ENCODE measurements at regions not wholly inside any gene's neighbourhood (a gene's known extent, or its start where the extent isn't known, plus 50 kb on each side); places are given as distances from the start of the nearest gene placed in this dataset.

DNA sequence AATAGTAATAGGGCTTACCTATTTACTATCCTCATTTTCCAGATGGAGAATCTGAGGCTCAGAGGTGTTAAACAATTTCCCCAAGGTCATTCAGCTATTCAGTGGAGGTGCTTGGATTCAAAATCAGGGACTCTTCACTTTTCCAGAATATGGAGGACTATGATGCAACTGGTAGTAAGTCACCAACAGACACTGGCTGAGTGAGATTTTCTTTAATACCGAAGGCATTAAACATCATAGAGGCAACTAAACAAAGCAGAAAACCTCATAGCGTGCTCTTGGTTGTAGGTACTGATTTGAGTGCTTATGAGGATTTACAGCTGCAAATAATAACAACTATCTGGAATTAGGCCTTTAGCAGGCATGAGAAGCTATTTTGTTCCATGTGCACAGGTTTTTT lies 134.4 kb downstream of the DLEU7 start:
- no peak for DNase-seq (ENCODE audit: low read depth in 2 of 2)

DNA sequence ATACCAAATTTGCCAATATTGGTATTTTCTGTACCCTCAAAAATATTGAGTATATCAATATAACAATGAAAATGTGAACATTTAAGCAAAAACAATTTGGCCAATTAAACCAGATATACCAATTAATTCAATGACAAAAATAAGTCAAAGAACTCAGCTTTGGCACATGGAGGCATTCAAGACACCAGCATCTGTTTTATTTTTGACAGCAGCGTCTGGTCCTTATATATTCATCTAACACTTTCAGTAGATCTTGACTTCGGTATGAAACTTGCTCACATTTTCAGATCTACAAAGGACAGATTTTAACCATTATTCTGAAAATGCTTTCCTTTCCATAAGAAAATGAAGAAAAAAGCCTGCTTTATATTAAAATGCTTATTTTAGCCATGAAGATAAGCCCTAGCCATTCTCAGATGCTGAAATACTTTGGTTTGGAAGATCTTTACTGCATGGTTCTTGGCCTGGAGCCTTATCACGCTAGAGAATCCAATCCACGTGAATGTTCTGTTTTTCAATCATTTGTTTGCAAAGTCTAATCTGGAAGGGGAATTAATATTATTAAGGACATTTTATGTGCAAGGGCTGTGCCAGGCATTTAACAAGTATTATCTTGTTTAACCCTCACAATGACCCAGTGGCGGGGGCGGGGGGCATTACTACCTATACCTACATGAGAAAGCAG lies 132.2 kb downstream of the DLEU7 start:
- DNase-seq (ENCODE audit: low read depth in 2 of 2) = no peak

DNA sequence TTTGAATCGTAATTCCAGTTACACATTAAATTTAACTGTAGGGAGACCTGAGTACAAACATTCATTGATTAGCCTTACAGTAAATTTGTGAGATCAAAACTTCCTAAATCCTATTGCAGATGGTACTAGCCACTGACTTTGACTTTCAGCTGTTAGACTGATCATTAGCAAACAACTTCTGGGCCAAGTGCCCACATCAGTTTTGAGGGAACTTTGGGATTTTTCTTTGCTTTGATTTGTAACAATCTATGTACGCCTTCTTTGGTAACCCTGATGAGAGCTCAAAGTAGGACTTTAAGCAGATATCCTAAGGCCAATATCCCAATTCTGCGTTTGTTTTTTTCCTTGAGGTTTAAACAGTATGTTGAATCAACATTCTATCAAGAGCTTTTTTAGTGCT lies 131.5 kb downstream of the DLEU7 start:
- no peak for DNase-seq (ENCODE audit: low read depth in 2 of 2)

DNA sequence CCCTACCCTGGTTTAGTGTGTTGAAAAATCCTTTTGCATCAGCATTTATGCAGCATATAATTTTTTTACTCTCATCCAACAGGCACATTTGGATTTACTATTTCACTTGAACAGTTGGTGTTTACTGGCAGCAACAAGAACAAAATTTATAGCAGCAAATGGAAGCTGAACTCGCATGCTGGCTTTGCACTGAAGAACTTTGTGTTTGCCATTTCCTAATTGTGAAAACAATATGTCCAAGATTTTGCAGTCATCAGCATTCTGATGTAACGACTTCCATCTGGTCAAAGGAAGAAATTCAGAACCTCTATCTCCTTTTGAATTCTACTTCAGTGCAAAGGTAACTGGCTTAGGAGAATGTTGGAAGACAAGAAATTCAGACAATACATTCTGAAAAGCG lies 131.0 kb downstream of the DLEU7 start:
- no peak for DNase-seq (ENCODE audit: low read depth in 2 of 2)

DNA sequence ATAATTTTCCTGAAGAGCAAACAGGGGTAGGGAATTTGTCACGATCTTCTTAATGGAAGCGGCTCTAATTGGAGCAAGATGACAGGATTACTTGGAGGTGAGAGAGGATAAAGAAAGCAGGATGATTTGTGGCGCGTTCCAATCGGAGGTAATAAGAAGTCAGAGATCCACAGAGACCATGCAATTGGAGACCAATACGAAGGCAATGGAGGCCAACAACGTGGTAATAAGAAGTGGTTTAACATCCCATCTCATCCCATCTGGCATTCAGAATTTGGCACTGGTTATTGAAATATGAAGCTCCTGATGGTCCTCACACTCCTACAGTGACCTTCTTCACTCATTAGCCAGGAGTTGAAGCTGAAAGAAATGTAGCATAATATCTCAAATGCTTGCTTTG lies 130.6 kb downstream of the DLEU7 start:
- no peak for DNase-seq (ENCODE audit: low read depth in 2 of 2)

DNA sequence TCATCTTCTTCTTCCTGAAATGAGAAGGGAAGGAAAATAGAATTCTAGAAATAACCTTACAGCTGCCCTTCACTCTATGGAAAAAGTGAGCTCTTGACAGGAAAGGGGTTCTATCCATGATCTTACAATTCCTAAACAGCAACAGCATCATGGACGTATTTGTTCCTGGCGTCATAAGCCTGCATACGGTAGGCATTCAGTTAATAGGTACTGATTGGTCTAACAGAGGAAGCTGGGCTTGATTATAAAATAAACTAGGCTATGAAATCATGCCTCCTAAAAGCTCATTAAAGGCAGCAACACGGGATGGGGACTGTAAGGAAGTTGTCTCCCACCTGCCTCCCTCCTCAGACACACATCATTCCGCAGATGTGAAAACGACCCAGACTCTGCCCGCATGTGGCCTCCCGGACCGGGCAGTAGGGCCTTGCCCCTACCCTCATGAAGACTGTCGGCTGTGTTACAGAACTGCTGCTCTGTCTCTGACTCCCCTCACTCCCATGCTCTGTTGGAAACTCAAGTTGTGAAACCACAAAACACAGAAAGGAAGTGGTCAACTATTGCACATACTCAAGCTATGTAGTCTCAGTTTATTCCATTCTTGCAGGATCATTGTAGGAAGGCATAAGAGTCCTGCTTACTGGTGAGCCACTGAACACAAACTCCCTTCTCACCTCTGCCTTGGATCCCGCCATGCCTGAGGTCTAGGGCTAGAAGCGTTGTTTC lies 129.8 kb downstream of the DLEU7 start:
- DNase-seq (ENCODE audit: low read depth in 2 of 2) = no peak

DNA sequence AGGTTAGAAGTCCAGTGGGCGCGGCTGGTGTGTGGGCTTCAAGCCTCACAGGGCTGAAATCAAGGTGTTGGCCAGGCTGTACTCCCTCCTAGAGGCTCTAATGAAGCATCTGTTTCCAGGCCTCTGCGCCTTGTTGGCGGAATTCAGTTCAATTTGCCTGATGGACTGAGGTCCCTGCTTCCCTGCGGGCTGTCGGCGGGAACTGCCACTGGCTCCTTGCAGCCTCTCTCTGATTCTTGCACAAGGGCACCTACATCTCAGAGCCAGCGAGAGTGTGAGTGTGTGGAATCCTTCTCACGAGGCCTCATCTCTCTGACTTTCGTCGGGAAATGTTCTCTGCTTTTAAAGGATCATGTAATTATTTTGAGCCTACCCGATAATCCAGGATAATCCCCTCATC lies 128.6 kb downstream of the DLEU7 start:
- DNase-seq (ENCODE audit: low read depth in 2 of 2) = no peak

DNA sequence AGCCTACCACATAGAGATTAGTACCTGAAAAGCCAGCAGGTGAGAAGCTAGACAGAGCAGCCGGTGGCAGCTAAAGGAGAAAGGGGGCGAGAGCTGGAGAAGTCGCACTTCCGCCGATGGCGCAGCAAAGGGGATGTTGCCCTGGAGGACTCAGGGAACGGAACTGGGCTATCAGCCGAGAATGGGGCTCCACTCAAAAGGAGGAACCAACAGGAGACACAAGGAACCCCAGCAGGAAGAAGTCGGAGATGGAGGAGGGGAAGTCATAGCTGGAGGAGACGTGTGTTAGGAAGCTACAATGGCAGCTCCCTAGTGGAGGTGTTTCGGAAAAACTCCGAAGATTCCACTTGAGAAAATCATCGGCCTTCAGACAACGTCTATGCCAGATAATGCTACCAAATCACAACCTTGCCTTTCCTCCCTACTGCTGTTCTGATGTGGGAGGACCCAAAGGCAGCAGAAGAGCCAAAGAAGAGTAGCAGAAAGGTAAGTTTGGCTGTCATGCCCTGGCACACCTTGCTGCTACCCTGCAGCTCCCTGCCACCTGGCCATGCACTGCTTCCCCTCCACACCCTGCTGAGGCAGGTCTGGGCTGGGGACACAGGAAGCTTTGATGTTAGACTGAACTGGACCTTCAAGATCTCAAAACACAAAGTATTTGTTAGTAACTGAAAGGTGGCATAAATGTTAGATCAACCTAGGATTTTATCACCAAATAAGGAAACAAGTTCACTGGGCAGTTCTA lies 127.9 kb downstream of the DLEU7 start:
- no peak for DNase-seq (ENCODE audit: low read depth in 2 of 2)

DNA sequence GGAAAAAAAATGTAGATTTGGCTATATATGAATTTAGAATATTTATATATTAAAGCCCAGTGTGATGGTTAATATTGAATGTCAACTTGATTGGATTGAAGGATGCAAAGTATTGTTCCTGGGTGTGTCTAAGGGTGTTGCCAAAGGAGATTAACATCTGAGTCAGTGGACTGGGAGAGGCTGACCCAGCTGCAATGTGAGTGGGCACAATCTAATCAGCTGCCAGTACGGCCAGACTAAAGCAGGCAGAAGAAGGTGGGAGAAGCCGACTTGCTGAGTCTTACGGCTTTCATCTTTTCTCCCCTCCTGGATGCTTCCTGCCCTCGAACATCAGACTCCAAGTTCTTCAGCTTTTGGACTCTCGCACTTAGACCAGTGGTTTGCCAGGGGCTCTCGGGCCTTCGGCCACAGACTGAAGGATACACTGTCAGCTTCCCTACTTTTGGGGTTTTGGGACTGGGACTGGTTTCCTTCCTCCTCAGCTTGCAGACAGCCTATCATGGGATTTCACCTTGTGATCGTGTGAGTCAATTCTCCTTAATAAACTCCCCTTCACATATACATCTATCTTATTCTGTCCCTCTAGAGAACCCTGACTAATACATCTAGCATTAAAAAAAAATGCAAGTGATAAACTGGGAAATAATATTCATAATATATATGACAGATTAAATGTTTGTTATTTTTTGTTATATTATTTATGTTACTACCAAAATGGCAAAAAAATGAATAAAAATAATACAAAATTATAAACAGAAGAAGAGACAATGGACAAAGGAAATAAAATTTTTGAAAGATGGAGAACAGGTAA lies 122.4 kb downstream of the DLEU7 start:
- DNase-seq (ENCODE audit: low read depth in 2 of 2) = no peak

DNA sequence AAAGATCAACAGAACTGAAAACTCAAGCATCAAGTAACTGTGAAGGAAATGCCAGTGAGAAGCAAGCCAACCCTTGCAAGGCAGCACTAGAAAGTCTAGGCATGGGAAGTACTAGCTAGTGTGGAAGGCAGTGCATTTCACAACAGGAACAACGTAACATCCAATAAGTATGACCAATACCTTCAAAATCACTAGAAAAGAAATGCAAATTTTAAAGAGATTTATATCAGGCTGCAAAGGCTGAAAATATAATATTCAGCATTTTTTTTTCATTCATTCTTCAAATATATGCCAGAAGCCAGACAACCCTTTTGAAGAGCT lies 121.9 kb downstream of the DLEU7 start:
- no peak for DNase-seq (ENCODE audit: low read depth in 2 of 2)

DNA sequence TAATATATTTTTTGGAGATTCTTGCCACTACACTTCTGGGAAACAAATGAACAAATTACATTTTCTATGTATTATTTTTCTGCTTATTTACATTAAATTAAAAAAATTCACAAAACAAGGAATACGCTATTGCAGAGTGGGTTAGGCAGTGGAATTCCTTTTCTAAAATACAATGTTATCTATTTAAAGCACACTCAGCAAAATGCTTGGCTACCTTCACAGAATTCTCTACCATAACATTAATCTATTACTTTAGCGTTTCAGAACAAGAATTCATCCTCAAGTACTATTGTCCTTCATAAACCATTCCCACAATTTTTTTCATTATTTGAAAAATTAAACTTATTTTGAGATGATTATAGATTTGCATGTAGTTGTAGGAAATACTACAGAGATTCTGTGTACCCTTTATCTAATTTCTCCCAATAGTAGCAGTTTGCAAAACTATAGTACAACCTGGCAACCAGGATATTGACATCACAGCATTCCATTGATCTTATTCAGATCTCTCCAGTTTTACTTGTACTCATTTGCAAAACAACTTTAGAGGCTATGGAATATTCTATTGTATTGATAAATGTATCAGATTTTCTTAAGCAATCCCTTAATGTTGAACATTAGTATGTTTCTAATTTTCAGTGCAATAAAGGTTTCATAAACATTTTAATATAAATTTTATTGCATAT lies 120.9 kb downstream of the DLEU7 start:
- no peak for DNase-seq (ENCODE audit: low read depth in 2 of 2)

DNA sequence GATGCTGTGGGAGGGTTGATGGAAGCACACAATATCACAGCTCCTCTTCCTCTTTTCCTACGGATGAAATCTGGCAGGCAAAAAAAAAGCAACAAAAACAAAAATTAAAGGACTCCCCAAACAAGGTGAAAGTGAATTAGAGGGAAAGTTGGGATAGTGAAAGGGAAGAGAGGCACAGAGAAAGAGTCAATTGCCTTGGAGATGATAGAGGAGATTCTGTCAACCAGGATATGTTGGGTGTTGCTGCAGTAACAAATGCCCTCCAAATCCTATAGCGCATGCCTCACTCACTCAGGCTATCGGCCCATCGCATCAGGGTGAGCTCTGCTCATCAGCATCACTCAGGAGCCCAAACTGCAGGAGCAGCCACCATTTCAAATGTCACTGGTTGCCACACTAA lies 119.1 kb downstream of the DLEU7 start:
- no peak for DNase-seq (ENCODE audit: low read depth in 2 of 2)

DNA sequence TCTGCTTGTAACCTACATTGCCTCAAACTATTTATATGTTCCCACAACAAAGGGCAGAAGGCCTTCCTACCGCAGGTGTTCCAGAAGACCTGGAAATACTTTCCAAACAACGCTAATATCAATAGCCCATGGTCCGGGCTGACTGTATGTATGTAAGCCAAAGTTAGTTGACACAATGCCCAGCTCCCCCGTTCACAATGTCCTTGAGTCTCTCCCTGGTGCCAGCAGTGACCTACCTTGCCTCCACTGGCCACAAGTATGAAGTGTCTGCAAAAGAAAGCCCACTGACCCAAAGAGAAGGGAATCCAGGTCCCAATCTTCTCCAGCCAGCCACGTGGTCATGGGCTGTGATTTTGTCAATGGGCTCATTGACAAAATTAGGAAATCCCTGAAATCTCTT lies 118.6 kb downstream of the DLEU7 start:
- DNase-seq (ENCODE audit: low read depth in 2 of 2) = no peak

DNA sequence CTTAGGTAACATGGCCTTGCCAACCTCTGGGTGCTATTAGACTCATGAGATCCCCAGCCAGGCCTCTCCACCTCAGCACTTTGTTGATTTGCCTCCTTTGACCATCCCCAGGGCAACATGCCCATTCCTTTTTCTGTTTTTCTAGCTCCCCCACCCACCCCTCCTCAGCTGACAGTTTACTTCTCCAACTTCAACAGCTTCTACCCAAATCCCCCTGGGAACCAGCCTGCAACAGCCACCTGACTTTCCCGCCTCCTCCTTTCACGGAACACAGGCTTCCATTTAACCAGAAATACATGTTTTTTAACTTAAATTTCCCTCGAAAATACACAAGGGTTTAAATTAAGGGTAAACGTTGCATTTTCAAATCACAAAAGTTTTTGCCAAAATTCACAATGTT lies 117.3 kb downstream of the DLEU7 start:
- DNase-seq (ENCODE audit: low read depth in 2 of 2) = no peak

DNA sequence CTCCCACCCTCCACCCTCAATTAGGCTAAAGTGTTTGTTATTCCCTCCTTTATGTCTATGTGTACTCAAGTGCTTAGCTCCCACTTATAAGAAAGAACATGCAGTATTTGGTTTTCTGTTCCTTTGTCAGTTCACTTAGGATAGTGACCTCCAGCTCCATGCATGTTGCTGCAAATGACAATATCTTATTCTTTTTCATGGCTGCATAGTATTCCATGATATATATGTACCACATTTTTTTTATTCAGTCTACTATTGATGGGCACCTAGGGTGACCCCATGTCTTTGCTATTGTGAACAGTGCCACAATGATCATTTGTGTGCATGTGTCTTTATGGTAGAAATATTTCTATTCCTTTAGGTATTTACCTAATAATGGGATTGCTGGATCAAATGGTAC lies 114.3 kb downstream of the DLEU7 start:
- no peak for DNase-seq (ENCODE audit: low read depth in 2 of 2)

DNA sequence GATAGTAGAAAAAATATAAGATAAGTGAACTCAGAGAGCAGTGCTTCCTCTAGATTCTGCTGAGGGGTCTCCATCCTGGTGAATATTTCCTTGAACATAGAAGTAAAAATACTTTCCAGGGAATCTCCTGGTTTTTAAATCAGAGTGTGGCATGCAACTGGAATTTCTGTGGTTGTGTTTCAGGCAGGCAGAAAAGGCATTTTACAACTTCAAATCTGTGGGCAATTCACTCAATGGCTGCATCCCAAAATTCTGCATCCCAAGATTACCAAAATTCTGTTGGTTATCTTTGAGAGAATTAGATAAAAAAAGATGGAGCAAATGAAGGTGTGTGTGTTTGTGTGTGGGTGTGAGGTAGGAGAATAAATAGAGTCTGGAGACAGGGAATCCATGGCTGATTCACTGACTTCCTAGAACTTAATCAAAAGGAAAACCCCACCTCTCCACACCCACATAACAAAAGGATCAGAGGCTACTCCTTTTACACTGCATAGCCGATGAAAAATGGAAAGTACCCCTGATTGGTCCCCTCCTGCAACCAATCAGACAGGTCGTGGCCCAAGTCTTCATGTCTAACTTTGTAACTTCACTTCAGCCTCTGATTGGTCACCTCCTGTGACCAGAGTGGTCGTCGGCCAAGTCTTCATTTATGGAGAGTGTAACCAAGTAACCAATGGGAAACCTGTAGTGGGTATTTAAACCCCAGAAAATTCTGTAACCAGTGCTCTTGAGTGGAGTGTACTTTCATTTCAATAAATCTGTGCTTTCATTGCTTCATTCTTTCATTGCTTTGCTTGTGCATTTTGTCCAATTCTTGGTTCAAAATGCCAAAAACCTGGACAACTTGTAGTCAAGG lies 112.8 kb downstream of the DLEU7 start:
- DNase-seq (ENCODE audit: low read depth in 2 of 2) = no peak

DNA sequence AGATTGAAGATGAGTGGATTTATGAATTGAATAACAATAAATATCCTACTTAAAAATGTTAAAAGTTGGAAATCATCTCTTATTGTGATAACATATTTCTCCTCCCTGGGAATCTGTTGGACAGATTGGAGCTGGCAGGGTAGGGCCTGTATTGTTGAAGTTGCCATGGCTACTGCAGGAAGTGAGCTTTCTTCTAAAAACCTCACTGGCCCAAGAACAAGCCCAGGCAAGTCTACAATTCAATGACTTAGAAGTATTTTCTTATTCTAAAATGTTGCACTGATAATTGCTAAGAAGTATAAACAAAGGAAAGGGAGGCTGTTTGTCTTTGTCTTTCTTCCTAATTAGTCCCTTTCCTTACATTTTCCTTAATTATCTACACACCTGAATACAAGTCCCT lies 112.1 kb downstream of the DLEU7 start:
- DNase-seq (ENCODE audit: low read depth in 2 of 2) = no peak

DNA sequence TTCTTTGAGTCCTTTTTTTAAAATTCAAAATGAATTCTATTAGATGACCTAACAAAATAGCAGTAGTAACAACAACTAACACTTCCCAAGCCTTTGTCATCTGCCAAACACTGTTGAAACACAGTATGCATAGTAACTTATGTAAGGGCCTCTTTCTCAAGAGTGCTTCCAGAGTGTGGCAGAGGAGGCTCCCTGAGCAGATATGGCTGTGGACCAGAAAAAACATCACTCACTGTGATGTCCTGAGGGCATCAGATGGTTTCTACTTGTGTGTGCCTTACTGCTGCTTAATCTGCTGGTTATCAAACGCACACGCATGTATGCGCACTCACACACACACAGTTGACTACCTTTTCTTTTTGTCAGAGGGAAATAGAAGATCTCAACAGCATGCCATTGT lies 110.8 kb downstream of the DLEU7 start:
- DNase-seq (ENCODE audit: low read depth in 2 of 2) = no peak

DNA sequence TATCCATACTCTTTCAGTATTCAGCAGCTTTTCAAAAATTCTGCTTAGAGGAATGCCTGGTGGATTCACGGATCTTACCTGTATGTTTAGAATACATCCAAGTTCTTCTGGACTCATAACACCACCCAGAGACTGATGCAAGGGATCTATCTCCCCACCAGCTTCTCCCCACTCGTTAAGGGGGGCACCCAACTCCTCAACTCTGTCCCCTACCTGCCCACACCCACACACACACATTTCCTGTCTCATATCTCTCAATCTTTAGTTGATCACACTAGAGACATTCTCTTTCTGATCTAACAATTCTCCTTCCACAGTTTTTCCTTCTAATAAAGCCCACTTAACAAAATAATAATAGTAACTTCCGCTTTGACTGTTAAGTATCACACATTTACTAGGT lies 110.1 kb downstream of the DLEU7 start:
- DNase-seq (ENCODE audit: low read depth in 2 of 2) = no peak

DNA sequence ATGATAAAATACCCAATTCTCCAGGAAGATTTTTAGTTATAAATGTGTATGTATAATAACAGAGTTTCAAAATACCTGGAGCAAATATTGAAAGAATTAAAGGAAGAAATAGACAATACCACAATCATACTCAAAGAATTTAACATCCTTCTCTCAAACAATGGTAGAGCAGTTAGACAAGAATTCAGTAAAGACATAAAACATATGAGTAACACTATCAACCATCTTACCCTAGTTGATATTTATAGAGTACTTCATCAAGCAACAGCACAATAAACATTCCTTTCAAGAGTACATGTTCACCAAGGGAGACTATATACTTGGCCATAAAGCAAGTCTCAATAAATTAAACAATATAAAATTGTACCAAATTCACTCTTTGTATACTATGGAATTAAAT lies 108.4 kb downstream of the DLEU7 start:
- no peak for DNase-seq (ENCODE audit: low read depth in 2 of 2)

Data from stimulated activated CD8-positive, alpha-beta memory T cell treated with anti-CD3 and anti-CD28 coated beads, Interleukin-15, amount 100 ng/mL, for 48 hours (primary cell).